K562 (cell line): ENCODE measurements at regions not wholly inside any gene's neighbourhood (a gene's known extent, or its start where the extent isn't known, plus 50 kb on each side); places are given as distances from the start of the nearest gene placed in this dataset.
"Not testable (repeated sequence)": the region's sequence is repeated elsewhere in the genome, so short reads cannot be mapped to it uniquely, and the experiment has no call there.

ENCODE experiments used
- ATAC-seq: fragments of 200-7000 bp; cut with Tn5 transposase; 3 replicates; pipeline ENCODE4 v1.9.1; 2020; ENCODE audit warnings: moderate library complexity
- BruUV-seq: library from RNA; stranded (reverse); fragments of 400-500 nt; replicated peaks from 2 replicates; lab custom pipeline; 2021; lab: Mats Ljungman, UMichigan
- CTCF ChIA-PET: fragments of 300-600 bp; formaldehyde crosslinking; extraction: SDS; loops from one replicate; lab custom pipeline; 2021; ENCODE audit warnings: low intra/inter-chr PET ratio; lab: Yijun Ruan, JAX
- POLR2A ChIA-PET: fragments of 300-600, 350-650 bp; sonication (Branson Sonifier 250); formaldehyde crosslinking; extraction: SDS; loops from one replicate; lab custom pipeline; 2021; ENCODE audit warnings: antibody characterized with exemption, inconsistent platforms; lab: Yijun Ruan, JAX
- DNase-seq, 4 experiments: peaks; one replicate each; pipeline versions ENCODE4 v3.0.0 to v3.0.0-alpha.2; 2011 to 2018; ENCODE audit warnings: low spot score in 3 of 4, mixed read lengths in 3 of 4; ENCODE audit errors: extremely low read depth in 1 of 4
- FAIRE-seq: peaks from 2 replicates; lab custom pipeline; 2011; peaks lifted over from hg19 to GRCh38; lab: Jason Lieb, UNC
- H2AFZ ChIP-seq: 2 replicates; pipeline ENCODE4 v1.6.0; 2011; ENCODE audit warnings: low read depth, low read length, control low read depth, inconsistent platforms
- H3K27ac ChIP-seq: fragments of 200-600 bp; 3 replicates; pipeline ENCODE4 v1.8.0; 2011; ENCODE audit warnings: low read depth, mild to moderate bottlenecking, control low read depth, inconsistent platforms, low read length, moderate library complexity, mixed read lengths; ENCODE audit errors: extremely low read depth
- H3K27me3 ChIP-seq, 2 experiments: fragments of 300-600 bp in 1 of 2; 2 replicates in 1 of 2; 3 replicates in 1 of 2; pipeline versions ENCODE4 v1.6.0 to v1.8.0; 2011; ENCODE audit warnings: inconsistent platforms in 2 of 2, low read length in 2 of 2, mild to moderate bottlenecking in 1 of 2, mixed read lengths in 1 of 2, moderate library complexity in 1 of 2; ENCODE audit not compliant: control insufficient read depth in 2 of 2, insufficient read depth in 2 of 2
- H3K36me3 ChIP-seq: fragments of 300-600 bp; 3 replicates; pipeline ENCODE4 v1.8.0; 2011; ENCODE audit warnings: mild to moderate bottlenecking, low read length, inconsistent platforms; ENCODE audit not compliant: control insufficient read depth, insufficient read depth
- H3K4me1 ChIP-seq, 2 experiments: fragments of 200-600 bp in 1 of 2; replicated peaks in 1 of 2; 2 replicates in 1 of 2; 3 replicates in 1 of 2; pipeline versions ENCODE4 v1.5.1 to v1.8.0; 2011; ENCODE audit warnings: inconsistent platforms in 2 of 2, low read length in 2 of 2, mild to moderate bottlenecking in 1 of 2, mixed read lengths in 1 of 2, moderate library complexity in 1 of 2; ENCODE audit not compliant: control insufficient read depth in 2 of 2, insufficient read depth in 2 of 2
- H3K4me2 ChIP-seq: 2 replicates; pipeline ENCODE4 v1.6.1; 2011; ENCODE audit warnings: low read length, control low read depth, inconsistent platforms, mixed read lengths; ENCODE audit not compliant: insufficient read depth
- H3K4me3 ChIP-seq: fragments of 200-600 bp; sonication (generic), shearing (Covaris generic); 2 replicates; pipeline ENCODE4 v1.5.1; 2016; ENCODE audit warnings: control low read depth, inconsistent platforms
- H3K79me2 ChIP-seq: fragments of 200-600 bp; 3 replicates; pipeline ENCODE4 v1.8.0; 2011; ENCODE audit warnings: low read length, inconsistent platforms; ENCODE audit not compliant: control insufficient read depth, insufficient read depth
- H3K9ac ChIP-seq, 2 experiments: 2 replicates each; pipeline versions ENCODE4 v1.6.0 to v1.6.1; 2011; ENCODE audit warnings: low read depth in 2 of 2, low read length in 2 of 2, control low read depth in 1 of 2, inconsistent platforms in 1 of 2, mild to moderate bottlenecking in 1 of 2, mixed read lengths in 1 of 2; ENCODE audit not compliant: insufficient read depth in 1 of 2
- H3K9me1 ChIP-seq: one replicate; pipeline ENCODE4 v1.6.0; 2011; ENCODE audit warnings: inconsistent platforms, mild to moderate bottlenecking, low read length, moderate library complexity; ENCODE audit not compliant: control insufficient read depth, insufficient read depth
- H3K9me3 ChIP-seq: replicated peaks from 2 replicates; pipeline ENCODE4 v1.5.1; 2011; ENCODE audit warnings: low read depth, low read length, inconsistent platforms; ENCODE audit not compliant: control insufficient read depth, insufficient read depth
- H4K20me1 ChIP-seq: replicated peaks from 2 replicates; pipeline ENCODE4 v1.6.1; 2011; ENCODE audit warnings: low read length, inconsistent platforms, mixed read lengths; ENCODE audit not compliant: control insufficient read depth, insufficient read depth
- CTCF ChIP-seq, 3 experiments: IDR thresholded peaks in 2 of 3; conservative IDR thresholded peaks in 1 of 3; 2 replicates each; pipeline ENCODE4 v1.5.1; 2011 to 2012; ENCODE audit warnings: low read length in 3 of 3, mild to moderate bottlenecking in 3 of 3, control low read depth in 2 of 3, improper control_type of control experiment in 1 of 3, inconsistent platforms in 1 of 3, low read depth in 1 of 3, mixed read lengths in 1 of 3, moderate library complexity in 1 of 3; ENCODE audit not compliant: insufficient read depth in 2 of 3
- DIDO1 ChIP-seq: fragments of 450-650 bp; IDR thresholded peaks from 2 replicates; pipeline ENCODE4 v1.6.1; 2016; ENCODE audit warnings: low read depth, missing biosample characterization, missing genetic modification characterization
- MLLT1 ChIP-seq, 2 experiments: fragments of 450-650 bp; IDR thresholded peaks; 2 replicates each; pipeline ENCODE4 v1.6.1; 2016
- NELFE ChIP-seq: IDR thresholded peaks from 2 replicates; pipeline ENCODE4 v1.6.1; 2011; ENCODE audit warnings: mild to moderate bottlenecking; ENCODE audit not compliant: insufficient read depth, insufficient read length
- POLR2B ChIP-seq: fragments of 450-650 bp; IDR thresholded peaks from 2 replicates; pipeline ENCODE4 v1.6.1; 2018; ENCODE audit warnings: low read depth; ENCODE audit not compliant: partially characterized antibody
- POLR3G ChIP-seq: IDR thresholded peaks from 2 replicates; pipeline ENCODE4 v1.6.1; 2011; ENCODE audit not compliant: insufficient read length, insufficient replicate concordance; ENCODE audit errors: extremely low read depth
- TRIM24 ChIP-seq, 2 experiments: fragments of 450-650 bp; IDR thresholded peaks; 2 replicates each; pipeline ENCODE4 v1.6.1; 2016
- ZNF224 ChIP-seq: sonication (generic); formaldehyde crosslinking; IDR thresholded peaks from 2 replicates; pipeline ENCODE4 v1.8.0; 2022; ENCODE audit warnings: mild to moderate bottlenecking, missing genetic modification reagents
- ZNF395 ChIP-seq: fragments of 200-800 bp; sonication (Bioruptor generic); IDR thresholded peaks from 2 replicates; pipeline ENCODE4 v1.6.1; 2017; ENCODE audit warnings: missing genetic modification characterization, missing compliant biosample characterization
- ZNF586 ChIP-seq: fragments of 450-650 bp; formaldehyde crosslinking; conservative IDR thresholded peaks from 2 replicates; pipeline ENCODE4 v1.4.0; 2020; ENCODE audit warnings: mild to moderate bottlenecking, moderate library complexity
- in situ Hi-C: fragments of 300-500 bp; cut with MboI; formaldehyde crosslinking; loops from 4 replicates; pipeline ENCODE4 v1.15.0; 2018; ENCODE audit warnings: inconsistent platforms, mixed read lengths
- intact Hi-C: fragments of 100-400 bp; cut with micrococcal nuclease; formaldehyde crosslinking; loops from 2 replicates; pipeline ENCODE4 v1.14.2; 2022

- H3K9ac ChIP-seq = no peak overlapping the region
- no peak for DNase-seq
- no peak overlapping the region for H2AFZ ChIP-seq
- POLR2A ChIA-PET = interaction anchor here (0.6 kb wide), 1 partner anchor 14 kb away, joined by 3 read pairs; no protein-coding TSS in a partner anchor
- no peak for FAIRE-seq
- BruUV-seq = no TSS peak
- H3K4me3 ChIP-seq = no peak overlapping the region
- no peaks in the 10 kb centered on the region for H3K79me2 ChIP-seq
- no peaks in the 10 kb centered on the region for H3K4me1 ChIP-seq
- no peak overlapping the region for H3K27ac ChIP-seq
- no peaks in the 10 kb centered on the region for H3K27me3 ChIP-seq
- no peaks in the 10 kb centered on the region for H3K36me3 ChIP-seq
- in situ Hi-C loops = no loop called here
- TF ChIP-seq POLR3G (no peak), ZNF586 (CRISPR knock-in tag) (no peak), CTCF (IDR thresholded peaks at IDR 0.05 in 2 of 3, conservative IDR thresholded peaks at IDR 0.05 in 1 of 3; ENCODE audit: insufficient read depth in 2 of 3, low read depth in 1 of 3, low read length in 3 of 3) (no peak), MLLT1 (IDR thresholded peaks at IDR 0.05) (no peak), TRIM24 (IDR thresholded peaks at IDR 0.05) (no peak), NELFE (no peak), ZNF395 (CRISPR knock-in tag) (no peak), ZNF224 (CRISPR knock-in tag) (no peak), DIDO1 (no peak), POLR2B (no peak)
- TF ChIP-seq, all 486 proteins: peak for 0
- CTCF ChIA-PET = no interaction called here
- Histone ChIP-seq H3K4me2 (no peak overlapping the region), H3K9me3 (no peaks in the 10 kb centered on the region), H3K9me1 (no peaks in the 10 kb centered on the region), H4K20me1 (no peaks in the 10 kb centered on the region)
- intact Hi-C loops = no loop called here
- no peak for ATAC-seq
Observed at GRCh38 chrX:73916489-73916888, 64.0 kb upstream of the XIST start.

- intact Hi-C loops, H2AFZ ChIP-seq, H4K20me1 ChIP-seq, H3K27me3 ChIP-seq, BruUV-seq, H3K4me3 ChIP-seq, H3K9ac ChIP-seq, H3K79me2 ChIP-seq, FAIRE-seq, ATAC-seq, H3K4me2 ChIP-seq, H3K9me1 ChIP-seq, H3K4me1 ChIP-seq, H3K27ac ChIP-seq, DNase-seq, in situ Hi-C loops, H3K9me3 ChIP-seq, CTCF ChIA-PET, H3K36me3 ChIP-seq: not testable (repeated sequence)
- POLR2A ChIA-PET = interaction anchor here (0.7 kb wide), 1 partner anchor 401 kb away, joined by 3 read pairs; no protein-coding TSS in a partner anchor
Observed at GRCh38 chrX:73914792-73915191, 62.3 kb upstream of the XIST start.
